Lower leg skin (tissue), 3 donors: ENCODE measurements at regions not wholly inside any gene's neighbourhood (a gene's known extent, or its start where the extent isn't known, plus 50 kb on each side); places are given as distances from the start of the nearest gene placed in this dataset.

Experiments used
- CTCF ChIP-seq, 3 donors: fragments of 450-650 bp; IDR thresholded peaks; one replicate each; pipeline ENCODE4 v1.5.1; 2016; ENCODE audit warnings: antibody characterized with exemption in 3 of 3, mild to moderate bottlenecking in 3 of 3, moderate library complexity in 2 of 3
- POLR2A ChIP-seq, 2 donors: fragments of 450-650 bp; IDR thresholded peaks; one replicate each; pipeline ENCODE4 v1.6.1; 2016 to 2017; ENCODE audit warnings: antibody characterized with exemption in 2 of 2, mild to moderate bottlenecking in 1 of 2, moderate library complexity in 1 of 2

GRCh38 chr15:47991357-47991756 is 129.4 kb upstream of the SLC24A5 start:
- no peak for TF ChIP-seq POLR2A (IDR thresholded peaks at IDR 0.05)
- TF ChIP-seq CTCF (IDR thresholded peaks at IDR 0.05) = no peak
